ENCODE measurements at regions not wholly inside any gene's neighbourhood (a gene's known extent, or its start where the extent isn't known, plus 50 kb on each side); places are given as distances from the start of the nearest gene placed in this dataset.

GRCh38 chr4:181701214-181701613 lies 542.0 kb upstream of the TENM3 start:
- TF ChIP-seq, protein P1, sequence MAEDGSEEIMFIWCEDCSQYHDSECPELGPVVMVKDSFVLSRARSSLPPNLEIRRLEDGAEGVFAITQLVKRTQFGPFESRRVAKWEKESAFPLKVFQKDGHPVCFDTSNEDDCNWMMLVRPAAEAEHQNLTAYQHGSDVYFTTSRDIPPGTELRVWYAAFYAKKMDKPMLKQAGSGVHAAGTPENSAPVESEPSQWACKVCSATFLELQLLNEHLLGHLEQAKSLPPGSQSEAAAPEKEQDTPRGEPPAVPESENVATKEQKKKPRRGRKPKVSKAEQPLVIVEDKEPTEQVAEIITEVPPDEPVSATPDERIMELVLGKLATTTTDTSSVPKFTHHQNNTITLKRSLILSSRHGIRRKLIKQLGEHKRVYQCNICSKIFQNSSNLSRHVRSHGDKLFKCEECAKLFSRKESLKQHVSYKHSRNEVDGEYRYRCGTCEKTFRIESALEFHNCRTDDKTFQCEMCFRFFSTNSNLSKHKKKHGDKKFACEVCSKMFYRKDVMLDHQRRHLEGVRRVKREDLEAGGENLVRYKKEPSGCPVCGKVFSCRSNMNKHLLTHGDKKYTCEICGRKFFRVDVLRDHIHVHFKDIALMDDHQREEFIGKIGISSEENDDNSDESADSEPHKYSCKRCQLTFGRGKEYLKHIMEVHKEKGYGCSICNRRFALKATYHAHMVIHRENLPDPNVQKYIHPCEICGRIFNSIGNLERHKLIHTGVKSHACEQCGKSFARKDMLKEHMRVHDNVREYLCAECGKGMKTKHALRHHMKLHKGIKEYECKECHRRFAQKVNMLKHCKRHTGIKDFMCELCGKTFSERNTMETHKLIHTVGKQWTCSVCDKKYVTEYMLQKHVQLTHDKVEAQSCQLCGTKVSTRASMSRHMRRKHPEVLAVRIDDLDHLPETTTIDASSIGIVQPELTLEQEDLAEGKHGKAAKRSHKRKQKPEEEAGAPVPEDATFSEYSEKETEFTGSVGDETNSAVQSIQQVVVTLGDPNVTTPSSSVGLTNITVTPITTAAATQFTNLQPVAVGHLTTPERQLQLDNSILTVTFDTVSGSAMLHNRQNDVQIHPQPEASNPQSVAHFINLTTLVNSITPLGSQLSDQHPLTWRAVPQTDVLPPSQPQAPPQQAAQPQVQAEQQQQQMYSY (CRISPR knock-in tag; IDR thresholded peaks at IDR 0.05) = no peak
- no peak for TF ChIP-seq ESRRA (CRISPR knock-in tag; IDR thresholded peaks at IDR 0.05; ENCODE audit: low read depth)
- TF ChIP-seq, protein P2, sequence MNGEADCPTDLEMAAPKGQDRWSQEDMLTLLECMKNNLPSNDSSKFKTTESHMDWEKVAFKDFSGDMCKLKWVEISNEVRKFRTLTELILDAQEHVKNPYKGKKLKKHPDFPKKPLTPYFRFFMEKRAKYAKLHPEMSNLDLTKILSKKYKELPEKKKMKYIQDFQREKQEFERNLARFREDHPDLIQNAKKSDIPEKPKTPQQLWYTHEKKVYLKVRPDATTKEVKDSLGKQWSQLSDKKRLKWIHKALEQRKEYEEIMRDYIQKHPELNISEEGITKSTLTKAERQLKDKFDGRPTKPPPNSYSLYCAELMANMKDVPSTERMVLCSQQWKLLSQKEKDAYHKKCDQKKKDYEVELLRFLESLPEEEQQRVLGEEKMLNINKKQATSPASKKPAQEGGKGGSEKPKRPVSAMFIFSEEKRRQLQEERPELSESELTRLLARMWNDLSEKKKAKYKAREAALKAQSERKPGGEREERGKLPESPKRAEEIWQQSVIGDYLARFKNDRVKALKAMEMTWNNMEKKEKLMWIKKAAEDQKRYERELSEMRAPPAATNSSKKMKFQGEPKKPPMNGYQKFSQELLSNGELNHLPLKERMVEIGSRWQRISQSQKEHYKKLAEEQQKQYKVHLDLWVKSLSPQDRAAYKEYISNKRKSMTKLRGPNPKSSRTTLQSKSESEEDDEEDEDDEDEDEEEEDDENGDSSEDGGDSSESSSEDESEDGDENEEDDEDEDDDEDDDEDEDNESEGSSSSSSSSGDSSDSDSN (CRISPR knock-in tag; IDR thresholded peaks at IDR 0.05) = no peak
- TF ChIP-seq EZH2 (conservative IDR thresholded peaks at IDR 0.05; ENCODE audit: low read depth, low read length) = no peak
- TF ChIP-seq GMEB1 (CRISPR knock-in tag; IDR thresholded peaks at IDR 0.05; ENCODE audit: borderline replicate concordance) = no peak
- TF ChIP-seq HMG20B (CRISPR knock-in tag; conservative IDR thresholded peaks at IDR 0.05) = no peak
- TF ChIP-seq, protein P3, sequence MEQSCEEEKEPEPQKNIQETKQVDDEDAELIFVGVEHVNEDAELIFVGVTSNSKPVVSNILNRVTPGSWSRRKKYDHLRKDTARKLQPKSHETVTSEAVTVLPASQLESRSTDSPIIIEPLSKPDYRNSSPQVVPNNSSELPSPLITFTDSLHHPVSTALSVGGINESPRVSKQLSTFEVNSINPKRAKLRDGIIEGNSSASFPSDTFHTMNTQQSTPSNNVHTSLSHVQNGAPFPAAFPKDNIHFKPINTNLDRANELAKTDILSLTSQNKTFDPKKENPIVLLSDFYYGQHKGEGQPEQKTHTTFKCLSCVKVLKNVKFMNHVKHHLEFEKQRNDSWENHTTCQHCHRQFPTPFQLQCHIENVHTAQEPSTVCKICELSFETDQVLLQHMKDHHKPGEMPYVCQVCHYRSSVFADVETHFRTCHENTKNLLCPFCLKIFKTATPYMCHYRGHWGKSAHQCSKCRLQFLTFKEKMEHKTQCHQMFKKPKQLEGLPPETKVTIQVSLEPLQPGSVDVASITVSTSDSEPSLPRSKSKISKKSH (CRISPR knock-in tag; IDR thresholded peaks at IDR 0.05; ENCODE audit: borderline replicate concordance) = no peak
- TF ChIP-seq ZNF557 (CRISPR knock-in tag; IDR thresholded peaks at IDR 0.05) = no peak
- no peak for TF ChIP-seq RFX3 (CRISPR knock-in tag; IDR thresholded peaks at IDR 0.05)
- TF ChIP-seq DR1 (CRISPR knock-in tag; IDR thresholded peaks at IDR 0.05) = no peak
- TF ChIP-seq, protein P4, sequence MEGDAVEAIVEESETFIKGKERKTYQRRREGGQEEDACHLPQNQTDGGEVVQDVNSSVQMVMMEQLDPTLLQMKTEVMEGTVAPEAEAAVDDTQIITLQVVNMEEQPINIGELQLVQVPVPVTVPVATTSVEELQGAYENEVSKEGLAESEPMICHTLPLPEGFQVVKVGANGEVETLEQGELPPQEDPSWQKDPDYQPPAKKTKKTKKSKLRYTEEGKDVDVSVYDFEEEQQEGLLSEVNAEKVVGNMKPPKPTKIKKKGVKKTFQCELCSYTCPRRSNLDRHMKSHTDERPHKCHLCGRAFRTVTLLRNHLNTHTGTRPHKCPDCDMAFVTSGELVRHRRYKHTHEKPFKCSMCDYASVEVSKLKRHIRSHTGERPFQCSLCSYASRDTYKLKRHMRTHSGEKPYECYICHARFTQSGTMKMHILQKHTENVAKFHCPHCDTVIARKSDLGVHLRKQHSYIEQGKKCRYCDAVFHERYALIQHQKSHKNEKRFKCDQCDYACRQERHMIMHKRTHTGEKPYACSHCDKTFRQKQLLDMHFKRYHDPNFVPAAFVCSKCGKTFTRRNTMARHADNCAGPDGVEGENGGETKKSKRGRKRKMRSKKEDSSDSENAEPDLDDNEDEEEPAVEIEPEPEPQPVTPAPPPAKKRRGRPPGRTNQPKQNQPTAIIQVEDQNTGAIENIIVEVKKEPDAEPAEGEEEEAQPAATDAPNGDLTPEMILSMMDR (CRISPR knock-in tag; IDR thresholded peaks at IDR 0.05) = no peak
- TF ChIP-seq JUND (CRISPR knock-in tag; IDR thresholded peaks at IDR 0.05) = no peak
- TF ChIP-seq HNRNPH1 (optimal IDR thresholded peaks at IDR 0.05; ENCODE audit: low read depth, low read length) = no peak
- no peak for TF ChIP-seq ZNF775 (CRISPR knock-in tag; IDR thresholded peaks at IDR 0.05; ENCODE audit: borderline replicate concordance)

All from HepG2 (cell line).